H1 (cell line): ENCODE measurements at regions not wholly inside any gene's neighbourhood (a gene's known extent, or its start where the extent isn't known, plus 50 kb on each side); places are given as distances from the start of the nearest gene placed in this dataset.

Experiments used
- RAD21 ChIP-seq, 2 experiments: IDR thresholded peaks in 1 of 2; conservative IDR thresholded peaks in 1 of 2; 2 replicates each; pipeline ENCODE4 v1.6.1; 2011; ENCODE audit warnings: low read depth in 2 of 2, low read length in 2 of 2, improper control_type of control experiment in 1 of 2, inconsistent platforms in 1 of 2, mild to moderate bottlenecking in 1 of 2, moderate library complexity in 1 of 2
- SP4 ChIP-seq: IDR thresholded peaks from 2 replicates; pipeline ENCODE4 v1.6.1; 2012; ENCODE audit warnings: low read length, inconsistent platforms

DNA sequence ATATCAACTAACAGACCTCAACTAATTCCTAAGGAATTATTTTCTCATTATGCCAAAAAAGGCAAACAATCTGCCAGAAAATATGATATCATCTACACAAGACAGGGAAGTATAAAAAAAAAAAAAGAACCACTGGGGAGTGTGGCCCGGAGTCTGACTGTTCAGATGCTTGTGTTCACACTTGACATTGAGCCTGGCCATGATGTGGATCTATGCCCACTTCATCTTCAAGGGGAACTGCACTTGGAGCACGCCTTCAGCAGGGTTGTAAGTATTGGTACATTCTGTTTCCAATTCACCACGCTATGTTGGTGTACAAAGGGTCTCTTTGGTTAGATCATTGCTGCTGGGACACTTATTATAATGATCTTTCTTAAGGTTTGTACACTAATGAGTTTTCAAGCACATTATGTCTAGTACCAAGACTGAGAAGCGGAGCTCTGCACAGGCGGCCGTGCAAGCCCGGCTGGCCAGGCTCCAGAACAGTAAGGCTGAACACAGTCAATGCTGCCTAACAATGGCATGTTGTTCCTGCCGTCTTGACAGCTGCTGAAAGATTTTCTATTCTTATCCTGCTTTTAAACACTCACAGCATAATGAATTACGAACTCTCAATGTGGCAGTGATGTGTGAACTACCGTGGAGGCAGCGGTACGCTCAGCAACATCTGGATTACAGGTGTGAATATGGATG, 788.4 kb upstream of the SOX11 start (continued):
- TF ChIP-seq RAD21 (IDR thresholded peaks at IDR 0.05 in 1 of 2, conservative IDR thresholded peaks at IDR 0.05 in 1 of 2; ENCODE audit: low read depth in 2 of 2, low read length in 2 of 2): no peak
- no peak for TF ChIP-seq SP4
